ENCODE measurements at regions not wholly inside any gene's neighbourhood (a gene's known extent, or its start where the extent isn't known, plus 50 kb on each side); places are given as distances from the start of the nearest gene placed in this dataset.

DNA sequence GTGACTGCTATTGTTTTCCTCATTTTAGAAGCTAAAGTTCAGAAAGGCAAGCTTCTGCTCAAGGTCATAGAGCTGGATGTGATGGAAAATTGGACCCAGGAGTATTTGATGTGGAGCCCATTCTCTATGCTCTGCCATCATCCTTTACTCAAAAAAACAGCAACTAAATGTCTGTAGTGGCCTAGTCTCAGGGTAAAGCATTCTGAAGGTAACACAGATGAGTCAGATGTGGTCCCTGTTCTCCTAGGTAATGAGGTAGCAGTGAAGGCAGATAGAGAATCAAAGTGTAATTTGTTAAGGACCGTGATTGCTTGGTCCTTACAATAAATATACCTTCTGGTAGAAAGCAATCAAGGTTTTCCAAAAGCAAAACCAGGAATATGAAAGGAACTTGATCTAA lies 84.4 kb upstream of the SPON1 start:
- no peak overlapping the region for H3K9ac ChIP-seq (ENCODE audit: insufficient read depth, low read depth, low read length)
- in situ Hi-C loops (cut with HindIII; ENCODE audit: extremely low pct_ligation_motif_present, low pct_unique_long_range_greater_than_20kb) (no loop called here), intact Hi-C loops (cut with micrococcal nuclease; ENCODE audit: unreplicated experiment) (no loop called here)
- peaks cover 0 to 6% of the 10 kb centered on the region in 2 experiments; a peak in 1 of 5 replicates for H3K27me3 ChIP-seq (ENCODE audit: control insufficient read depth in 1 of 2, insufficient read depth in 2 of 2, low read length in 2 of 2)
- no peaks in the 10 kb centered on the region for H3K36me3 ChIP-seq (replicated peaks in 1 of 2; ENCODE audit: control insufficient read depth in 1 of 2, insufficient read depth in 2 of 2, low read length in 2 of 2)
- H3K4me3 ChIP-seq (replicated peaks in 1 of 3; ENCODE audit: insufficient read depth in 1 of 3, low read depth in 2 of 3, low read length in 3 of 3), result no peak overlapping the region
- no peaks in the 10 kb centered on the region for H3K9me3 ChIP-seq (ENCODE audit: low read length)
- no peak overlapping the region for H2AFZ ChIP-seq (ENCODE audit: low read length)
- no peak overlapping the region for H3K4me2 ChIP-seq (ENCODE audit: low read depth, low read length)
- no peak overlapping the region for H3K27ac ChIP-seq (ENCODE audit: extremely low read length, insufficient read depth, low read length)
- no peaks in the 10 kb centered on the region for H3K79me2 ChIP-seq (ENCODE audit: insufficient read depth, low read length)
- FAIRE-seq, result no peak
- no peak for ATAC-seq
- BruUV-seq (replicated peaks), result no TSS peak
- POLR2A ChIA-PET, result no interaction called here
- DNase-seq (ENCODE audit: low spot score), result no peak
- TF ChIP-seq, protein P1, sequence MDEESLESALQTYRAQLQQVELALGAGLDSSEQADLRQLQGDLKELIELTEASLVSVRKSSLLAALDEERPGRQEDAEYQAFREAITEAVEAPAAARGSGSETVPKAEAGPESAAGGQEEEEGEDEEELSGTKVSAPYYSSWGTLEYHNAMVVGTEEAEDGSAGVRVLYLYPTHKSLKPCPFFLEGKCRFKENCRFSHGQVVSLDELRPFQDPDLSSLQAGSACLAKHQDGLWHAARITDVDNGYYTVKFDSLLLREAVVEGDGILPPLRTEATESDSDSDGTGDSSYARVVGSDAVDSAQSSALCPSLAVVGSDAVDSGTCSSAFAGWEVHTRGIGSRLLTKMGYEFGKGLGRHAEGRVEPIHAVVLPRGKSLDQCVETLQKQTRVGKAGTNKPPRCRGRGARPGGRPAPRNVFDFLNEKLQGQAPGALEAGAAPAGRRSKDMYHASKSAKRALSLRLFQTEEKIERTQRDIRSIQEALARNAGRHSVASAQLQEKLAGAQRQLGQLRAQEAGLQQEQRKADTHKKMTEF (CRISPR knock-in tag; IDR thresholded peaks at IDR 0.05), result no peak
- TF ChIP-seq ZNF343 (CRISPR knock-in tag; IDR thresholded peaks at IDR 0.05), result no peak
- TF ChIP-seq, protein P2, sequence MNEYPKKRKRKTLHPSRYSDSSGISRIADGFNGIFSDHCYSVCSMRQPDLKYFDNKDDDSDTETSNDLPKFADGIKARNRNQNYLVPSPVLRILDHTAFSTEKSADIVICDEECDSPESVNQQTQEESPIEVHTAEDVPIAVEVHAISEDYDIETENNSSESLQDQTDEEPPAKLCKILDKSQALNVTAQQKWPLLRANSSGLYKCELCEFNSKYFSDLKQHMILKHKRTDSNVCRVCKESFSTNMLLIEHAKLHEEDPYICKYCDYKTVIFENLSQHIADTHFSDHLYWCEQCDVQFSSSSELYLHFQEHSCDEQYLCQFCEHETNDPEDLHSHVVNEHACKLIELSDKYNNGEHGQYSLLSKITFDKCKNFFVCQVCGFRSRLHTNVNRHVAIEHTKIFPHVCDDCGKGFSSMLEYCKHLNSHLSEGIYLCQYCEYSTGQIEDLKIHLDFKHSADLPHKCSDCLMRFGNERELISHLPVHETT (CRISPR knock-in tag; conservative IDR thresholded peaks at IDR 0.05), result no peak
- TF ChIP-seq ZNF496 (CRISPR knock-in tag; IDR thresholded peaks at IDR 0.05; ENCODE audit: insufficient replicate concordance), result no peak
- TF ChIP-seq MED13 (CRISPR knock-in tag; IDR thresholded peaks at IDR 0.05), result no peak
- TF ChIP-seq, protein P3, sequence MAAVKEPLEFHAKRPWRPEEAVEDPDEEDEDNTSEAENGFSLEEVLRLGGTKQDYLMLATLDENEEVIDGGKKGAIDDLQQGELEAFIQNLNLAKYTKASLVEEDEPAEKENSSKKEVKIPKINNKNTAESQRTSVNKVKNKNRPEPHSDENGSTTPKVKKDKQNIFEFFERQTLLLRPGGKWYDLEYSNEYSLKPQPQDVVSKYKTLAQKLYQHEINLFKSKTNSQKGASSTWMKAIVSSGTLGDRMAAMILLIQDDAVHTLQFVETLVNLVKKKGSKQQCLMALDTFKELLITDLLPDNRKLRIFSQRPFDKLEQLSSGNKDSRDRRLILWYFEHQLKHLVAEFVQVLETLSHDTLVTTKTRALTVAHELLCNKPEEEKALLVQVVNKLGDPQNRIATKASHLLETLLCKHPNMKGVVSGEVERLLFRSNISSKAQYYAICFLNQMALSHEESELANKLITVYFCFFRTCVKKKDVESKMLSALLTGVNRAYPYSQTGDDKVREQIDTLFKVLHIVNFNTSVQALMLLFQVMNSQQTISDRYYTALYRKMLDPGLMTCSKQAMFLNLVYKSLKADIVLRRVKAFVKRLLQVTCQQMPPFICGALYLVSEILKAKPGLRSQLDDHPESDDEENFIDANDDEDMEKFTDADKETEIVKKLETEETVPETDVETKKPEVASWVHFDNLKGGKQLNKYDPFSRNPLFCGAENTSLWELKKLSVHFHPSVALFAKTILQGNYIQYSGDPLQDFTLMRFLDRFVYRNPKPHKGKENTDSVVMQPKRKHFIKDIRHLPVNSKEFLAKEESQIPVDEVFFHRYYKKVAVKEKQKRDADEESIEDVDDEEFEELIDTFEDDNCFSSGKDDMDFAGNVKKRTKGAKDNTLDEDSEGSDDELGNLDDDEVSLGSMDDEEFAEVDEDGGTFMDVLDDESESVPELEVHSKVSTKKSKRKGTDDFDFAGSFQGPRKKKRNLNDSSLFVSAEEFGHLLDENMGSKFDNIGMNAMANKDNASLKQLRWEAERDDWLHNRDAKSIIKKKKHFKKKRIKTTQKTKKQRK (IDR thresholded peaks at IDR 0.05; ENCODE audit: low read length), result no peak
- TF ChIP-seq, protein P4, sequence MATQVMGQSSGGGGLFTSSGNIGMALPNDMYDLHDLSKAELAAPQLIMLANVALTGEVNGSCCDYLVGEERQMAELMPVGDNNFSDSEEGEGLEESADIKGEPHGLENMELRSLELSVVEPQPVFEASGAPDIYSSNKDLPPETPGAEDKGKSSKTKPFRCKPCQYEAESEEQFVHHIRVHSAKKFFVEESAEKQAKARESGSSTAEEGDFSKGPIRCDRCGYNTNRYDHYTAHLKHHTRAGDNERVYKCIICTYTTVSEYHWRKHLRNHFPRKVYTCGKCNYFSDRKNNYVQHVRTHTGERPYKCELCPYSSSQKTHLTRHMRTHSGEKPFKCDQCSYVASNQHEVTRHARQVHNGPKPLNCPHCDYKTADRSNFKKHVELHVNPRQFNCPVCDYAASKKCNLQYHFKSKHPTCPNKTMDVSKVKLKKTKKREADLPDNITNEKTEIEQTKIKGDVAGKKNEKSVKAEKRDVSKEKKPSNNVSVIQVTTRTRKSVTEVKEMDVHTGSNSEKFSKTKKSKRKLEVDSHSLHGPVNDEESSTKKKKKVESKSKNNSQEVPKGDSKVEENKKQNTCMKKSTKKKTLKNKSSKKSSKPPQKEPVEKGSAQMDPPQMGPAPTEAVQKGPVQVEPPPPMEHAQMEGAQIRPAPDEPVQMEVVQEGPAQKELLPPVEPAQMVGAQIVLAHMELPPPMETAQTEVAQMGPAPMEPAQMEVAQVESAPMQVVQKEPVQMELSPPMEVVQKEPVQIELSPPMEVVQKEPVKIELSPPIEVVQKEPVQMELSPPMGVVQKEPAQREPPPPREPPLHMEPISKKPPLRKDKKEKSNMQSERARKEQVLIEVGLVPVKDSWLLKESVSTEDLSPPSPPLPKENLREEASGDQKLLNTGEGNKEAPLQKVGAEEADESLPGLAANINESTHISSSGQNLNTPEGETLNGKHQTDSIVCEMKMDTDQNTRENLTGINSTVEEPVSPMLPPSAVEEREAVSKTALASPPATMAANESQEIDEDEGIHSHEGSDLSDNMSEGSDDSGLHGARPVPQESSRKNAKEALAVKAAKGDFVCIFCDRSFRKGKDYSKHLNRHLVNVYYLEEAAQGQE (IDR thresholded peaks at IDR 0.05; ENCODE audit: borderline replicate concordance in 1 of 2, low read depth in 1 of 2, low read length in 2 of 2), result no peak
- TF ChIP-seq, protein P5, sequence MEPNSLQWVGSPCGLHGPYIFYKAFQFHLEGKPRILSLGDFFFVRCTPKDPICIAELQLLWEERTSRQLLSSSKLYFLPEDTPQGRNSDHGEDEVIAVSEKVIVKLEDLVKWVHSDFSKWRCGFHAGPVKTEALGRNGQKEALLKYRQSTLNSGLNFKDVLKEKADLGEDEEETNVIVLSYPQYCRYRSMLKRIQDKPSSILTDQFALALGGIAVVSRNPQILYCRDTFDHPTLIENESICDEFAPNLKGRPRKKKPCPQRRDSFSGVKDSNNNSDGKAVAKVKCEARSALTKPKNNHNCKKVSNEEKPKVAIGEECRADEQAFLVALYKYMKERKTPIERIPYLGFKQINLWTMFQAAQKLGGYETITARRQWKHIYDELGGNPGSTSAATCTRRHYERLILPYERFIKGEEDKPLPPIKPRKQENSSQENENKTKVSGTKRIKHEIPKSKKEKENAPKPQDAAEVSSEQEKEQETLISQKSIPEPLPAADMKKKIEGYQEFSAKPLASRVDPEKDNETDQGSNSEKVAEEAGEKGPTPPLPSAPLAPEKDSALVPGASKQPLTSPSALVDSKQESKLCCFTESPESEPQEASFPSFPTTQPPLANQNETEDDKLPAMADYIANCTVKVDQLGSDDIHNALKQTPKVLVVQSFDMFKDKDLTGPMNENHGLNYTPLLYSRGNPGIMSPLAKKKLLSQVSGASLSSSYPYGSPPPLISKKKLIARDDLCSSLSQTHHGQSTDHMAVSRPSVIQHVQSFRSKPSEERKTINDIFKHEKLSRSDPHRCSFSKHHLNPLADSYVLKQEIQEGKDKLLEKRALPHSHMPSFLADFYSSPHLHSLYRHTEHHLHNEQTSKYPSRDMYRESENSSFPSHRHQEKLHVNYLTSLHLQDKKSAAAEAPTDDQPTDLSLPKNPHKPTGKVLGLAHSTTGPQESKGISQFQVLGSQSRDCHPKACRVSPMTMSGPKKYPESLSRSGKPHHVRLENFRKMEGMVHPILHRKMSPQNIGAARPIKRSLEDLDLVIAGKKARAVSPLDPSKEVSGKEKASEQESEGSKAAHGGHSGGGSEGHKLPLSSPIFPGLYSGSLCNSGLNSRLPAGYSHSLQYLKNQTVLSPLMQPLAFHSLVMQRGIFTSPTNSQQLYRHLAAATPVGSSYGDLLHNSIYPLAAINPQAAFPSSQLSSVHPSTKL (CRISPR knock-in tag; IDR thresholded peaks at IDR 0.05), result no peak
- whole genome bisulfite sequencing (ENCODE audit: low lambda C conversion rate), result 0% methylated on average over 1 of the region's 1 CpG
- H4K20me1 ChIP-seq (ENCODE audit: insufficient read depth, low read length), result no peaks in the 10 kb centered on the region
- H3K4me1 ChIP-seq (ENCODE audit: insufficient read depth, low read length), result no peaks in the 10 kb centered on the region
- CTCF ChIA-PET (ENCODE audit: low intra/inter-chr PET ratio, low total read pairs), result no interaction called here
